Stimulated activated memory B cell treated with anti-CD40 and anti-IgM and Interleukin-4, amounts not matched to agents 10 μg/mL and 1 μg/mL and 100 μg/mL, for 72 hours (primary cell): ENCODE measurements at regions not wholly inside any gene's neighbourhood (a gene's known extent, or its start where the extent isn't known, plus 50 kb on each side); places are given as distances from the start of the nearest gene placed in this dataset.

Source experiments
- ATAC-seq: fragments of 150-1000 bp; cut with Tn5 transposase; 2 replicates; pipeline ENCODE4 v1.10.0; 2021
- H3K27ac Mint-ChIP-seq: one replicate; pipeline ENCODE4 v1.8.0; 2022; ENCODE audit warnings: mild to moderate bottlenecking, mixed read lengths
- H3K27me3 Mint-ChIP-seq: one replicate; pipeline ENCODE4 v1.8.0; 2022; ENCODE audit warnings: mixed read lengths
- H3K36me3 Mint-ChIP-seq: one replicate; pipeline ENCODE4 v1.8.0; 2022; ENCODE audit warnings: mixed read lengths
- H3K4me1 Mint-ChIP-seq: one replicate; pipeline ENCODE4 v1.8.0; 2022; ENCODE audit warnings: mixed read lengths
- H3K4me3 Mint-ChIP-seq: one replicate; pipeline ENCODE4 v1.8.0; 2022; ENCODE audit warnings: mild to moderate bottlenecking, moderate library complexity, mixed read lengths
- H3K9me3 Mint-ChIP-seq: one replicate; pipeline ENCODE4 v1.8.0; 2022; ENCODE audit warnings: mixed read lengths

DNA sequence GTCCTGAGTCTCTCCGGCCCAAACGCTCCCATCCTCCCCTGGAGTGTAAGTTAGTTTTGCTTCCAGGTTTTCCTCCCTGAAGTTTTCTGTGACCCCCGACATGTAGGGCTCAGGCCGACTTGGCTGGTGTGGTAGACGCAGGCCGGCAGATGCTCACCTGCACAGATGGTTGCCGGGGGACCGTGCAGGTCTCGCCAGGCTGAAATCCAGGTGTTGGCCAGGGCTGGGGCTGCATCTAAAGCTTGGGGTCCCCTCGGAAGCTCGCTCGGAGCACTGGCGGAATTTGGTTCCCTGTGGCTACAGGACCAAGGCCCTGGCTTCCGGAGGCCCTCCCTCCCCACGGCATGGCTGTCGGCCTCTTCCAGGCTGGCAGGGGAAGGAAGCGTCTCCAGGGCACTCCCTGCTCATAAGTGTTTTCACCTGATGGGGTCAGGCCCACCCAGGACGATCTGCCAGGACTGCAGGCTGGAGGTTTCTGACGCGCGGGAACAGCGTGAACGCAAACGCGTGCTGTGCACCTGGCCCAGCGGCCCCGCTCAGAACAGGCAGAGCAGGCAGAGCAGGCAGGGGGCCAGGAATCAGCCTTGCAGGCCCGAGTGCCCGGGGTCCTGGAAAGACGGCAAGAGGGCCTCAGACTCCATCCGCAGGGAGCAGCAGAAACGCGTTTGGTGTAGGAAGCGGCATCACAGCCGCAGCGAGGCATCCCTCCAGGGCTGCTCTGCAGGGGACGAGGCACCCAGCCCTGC, 258.2 kb downstream of the BRD1 start:
- peaks cover 25% of the 10 kb centered on the region for H3K36me3 Mint-ChIP-seq
- no peak for ATAC-seq

GRCh38 chr22:49568751-49569285, 258.9 kb downstream of the BRD1 start:
- H3K27me3 Mint-ChIP-seq: no peaks in the 10 kb centered on the region
- H3K9me3 Mint-ChIP-seq: peaks cover 4% of the 10 kb centered on the region
- ATAC-seq: no peak
- H3K27ac Mint-ChIP-seq: no peak overlapping the region
- peaks cover 7% of the 10 kb centered on the region for H3K4me1 Mint-ChIP-seq
- H3K4me3 Mint-ChIP-seq: no peak overlapping the region
- peaks cover 20% of the 10 kb centered on the region for H3K36me3 Mint-ChIP-seq

More for the DNA sequence above, 258.2 kb downstream of the BRD1 start:
- H3K4me1 Mint-ChIP-seq: peaks cover 7% of the 10 kb centered on the region
- H3K27ac Mint-ChIP-seq: no peak overlapping the region
- H3K4me3 Mint-ChIP-seq: no peak overlapping the region
- no peaks in the 10 kb centered on the region for H3K27me3 Mint-ChIP-seq
- peaks cover 4% of the 10 kb centered on the region for H3K9me3 Mint-ChIP-seq

DNA sequence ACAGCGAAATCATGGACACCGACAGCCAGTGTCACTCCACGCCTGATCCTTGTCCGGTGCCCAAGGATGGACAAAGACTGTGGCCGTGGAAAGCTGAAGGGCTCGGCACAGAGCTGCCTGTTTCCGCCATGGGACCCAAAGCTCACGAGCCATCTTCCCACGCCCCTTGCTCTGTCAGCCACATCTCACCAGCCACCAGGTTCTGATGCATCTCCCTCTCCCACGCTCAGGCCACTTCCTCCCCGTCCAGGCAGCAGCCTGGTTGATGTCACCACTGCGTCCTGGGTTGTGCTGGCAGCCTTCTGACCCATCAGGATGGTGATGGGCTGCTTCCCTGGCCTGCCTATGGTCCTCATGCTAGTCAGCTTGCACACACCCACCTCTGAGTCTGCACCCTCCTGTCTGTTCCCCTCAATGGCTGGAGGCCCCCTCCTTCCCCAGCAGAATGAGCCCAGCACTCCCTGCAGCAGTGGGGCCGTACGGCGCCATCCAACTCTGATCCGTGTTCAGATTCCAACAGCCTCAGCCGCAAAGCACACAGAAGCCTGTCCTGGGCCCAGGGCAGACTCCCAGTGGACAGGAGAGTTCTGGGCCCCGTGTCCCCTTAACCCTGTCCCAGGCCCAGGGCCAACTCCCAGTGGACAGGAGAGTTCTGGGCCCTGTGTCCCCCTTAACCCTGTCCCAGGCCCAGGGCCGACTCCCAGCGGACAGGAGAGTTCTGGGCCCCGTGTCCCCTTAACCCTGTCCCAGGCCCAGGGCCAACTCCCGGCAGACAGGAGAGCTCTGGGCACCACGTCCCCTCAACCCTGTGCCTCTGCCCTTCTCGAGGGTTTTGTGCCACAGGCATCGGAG, 259.5 kb downstream of the BRD1 start:
- H3K36me3 Mint-ChIP-seq: peaks cover 16% of the 10 kb centered on the region
- H3K27ac Mint-ChIP-seq: no peak overlapping the region
- peaks cover 4% of the 10 kb centered on the region for H3K9me3 Mint-ChIP-seq
- peaks cover 4% of the 10 kb centered on the region for H3K4me1 Mint-ChIP-seq
- no peaks in the 10 kb centered on the region for H3K27me3 Mint-ChIP-seq
- no peak for ATAC-seq
- H3K4me3 Mint-ChIP-seq: no peak overlapping the region

- no peak overlapping the region for H3K27ac Mint-ChIP-seq
- no peaks in the 10 kb centered on the region for H3K4me1 Mint-ChIP-seq
- no peak for ATAC-seq
- peaks cover 7% of the 10 kb centered on the region for H3K36me3 Mint-ChIP-seq
- no peaks in the 10 kb centered on the region for H3K9me3 Mint-ChIP-seq
- no peak overlapping the region for H3K4me3 Mint-ChIP-seq
- H3K27me3 Mint-ChIP-seq: no peaks in the 10 kb centered on the region
These were observed 261.0 kb downstream of the BRD1 start for GRCh38 chr22:49566693-49567092.

DNA sequence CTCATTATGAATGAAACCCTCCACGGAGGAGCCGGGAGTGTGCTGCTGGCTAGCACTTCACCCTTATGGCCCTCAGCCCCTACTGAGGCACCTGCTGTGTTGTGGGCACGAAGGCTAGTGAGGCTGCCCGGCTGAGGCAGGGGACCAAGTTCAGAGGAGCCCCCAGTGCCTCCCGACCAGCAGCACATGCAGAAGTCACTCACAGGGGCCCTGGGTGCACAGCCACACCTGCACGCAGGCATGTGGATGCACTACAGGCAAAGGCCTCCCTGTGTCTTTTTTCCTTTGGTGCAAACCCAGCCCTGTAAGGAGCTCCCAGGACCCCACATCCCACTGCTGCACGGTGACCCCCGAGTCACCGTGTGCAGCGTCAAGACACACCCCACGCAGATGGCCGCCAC, 261.5 kb downstream of the BRD1 start:
- H3K27ac Mint-ChIP-seq: no peak overlapping the region
- H3K36me3 Mint-ChIP-seq: peaks cover 12% of the 10 kb centered on the region
- H3K4me3 Mint-ChIP-seq: no peak overlapping the region
- ATAC-seq: no peak
- no peaks in the 10 kb centered on the region for H3K27me3 Mint-ChIP-seq
- no peaks in the 10 kb centered on the region for H3K9me3 Mint-ChIP-seq
- H3K4me1 Mint-ChIP-seq: no peaks in the 10 kb centered on the region

GRCh38 chr22:49565516-49565855, 262.2 kb downstream of the BRD1 start:
- ATAC-seq: no peak
- Mint-ChIP-seq H3K9me3 (no peaks in the 10 kb centered on the region), H3K4me1 (no peaks in the 10 kb centered on the region), H3K4me3 (no peak overlapping the region), H3K27ac (no peak overlapping the region), H3K27me3 (no peaks in the 10 kb centered on the region), H3K36me3 (peaks cover 15% of the 10 kb centered on the region)

DNA sequence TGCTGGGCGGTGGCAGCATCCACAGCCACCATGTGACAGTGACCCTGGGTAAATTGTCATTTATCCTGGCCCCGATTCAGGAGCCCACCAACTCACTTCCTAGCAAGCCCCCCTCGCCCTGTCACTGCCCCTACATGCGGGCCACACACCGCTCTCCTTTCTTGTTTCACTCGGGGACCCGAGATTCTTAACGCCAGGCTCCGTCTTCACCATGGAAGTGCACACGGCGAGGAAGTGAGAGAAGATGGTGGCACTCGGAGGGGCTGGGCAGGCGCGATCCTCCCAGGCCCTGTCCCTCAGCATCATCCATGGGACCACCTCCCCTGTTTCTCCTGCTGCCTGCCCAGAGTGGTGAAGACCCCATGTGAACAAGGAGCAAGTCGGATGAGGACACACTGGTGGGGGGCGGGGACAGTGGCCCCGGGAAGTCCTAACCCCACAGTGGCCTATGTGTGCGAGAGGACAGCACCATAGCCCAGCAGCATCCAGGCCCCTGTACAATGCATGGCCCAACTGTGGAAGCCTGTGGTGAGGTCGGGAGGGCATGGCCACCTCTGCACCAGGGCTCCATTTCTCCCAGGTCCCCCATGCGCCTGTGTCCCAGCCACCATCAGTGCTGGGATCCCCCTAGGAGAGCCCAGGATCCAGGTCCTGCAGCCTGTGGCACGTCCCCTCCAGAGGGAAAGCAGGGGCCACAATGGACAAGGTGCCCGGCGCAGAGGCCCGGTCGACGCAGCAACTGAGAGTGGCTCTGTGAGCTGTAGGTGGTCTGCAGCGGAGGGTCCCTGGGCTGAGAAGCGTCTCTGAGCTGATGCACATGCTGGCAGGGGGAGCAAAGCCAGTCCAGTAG, 262.8 kb downstream of the BRD1 start:
- Mint-ChIP-seq H3K4me1 (no peaks in the 10 kb centered on the region), H3K9me3 (no peaks in the 10 kb centered on the region), H3K4me3 (no peak overlapping the region), H3K27ac (no peak overlapping the region), H3K27me3 (no peaks in the 10 kb centered on the region), H3K36me3 (peaks cover 15% of the 10 kb centered on the region)
- ATAC-seq: no peak

DNA sequence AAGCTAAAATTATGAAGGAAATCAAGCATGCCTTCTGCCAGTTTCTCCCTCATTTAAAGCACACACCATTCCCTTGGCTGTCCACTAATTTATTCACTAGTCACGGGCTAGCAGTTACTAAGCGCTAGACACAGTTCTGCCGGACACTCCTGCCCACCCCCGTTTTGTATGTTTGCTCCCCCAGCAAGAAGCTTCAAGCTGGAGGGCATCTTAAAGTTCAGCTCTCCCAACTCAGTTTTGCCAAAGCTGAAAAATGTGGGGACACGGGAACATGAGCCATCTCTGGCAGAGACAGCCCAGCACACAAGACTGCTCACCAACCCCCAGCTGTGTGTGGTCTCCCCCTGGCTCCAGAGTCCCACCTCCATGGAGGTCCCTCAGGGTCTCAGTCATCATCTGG, 263.6 kb downstream of the BRD1 start:
- Mint-ChIP-seq H3K27me3 (no peaks in the 10 kb centered on the region), H3K4me3 (no peak overlapping the region), H3K4me1 (no peaks in the 10 kb centered on the region), H3K27ac (no peak overlapping the region), H3K9me3 (no peaks in the 10 kb centered on the region), H3K36me3 (peaks cover 9% of the 10 kb centered on the region)
- ATAC-seq: no peak

GRCh38 chr22:49562685-49563249, 264.9 kb downstream of the BRD1 start:
- Mint-ChIP-seq H3K4me1 (no peaks in the 10 kb centered on the region), H3K4me3 (no peak overlapping the region), H3K9me3 (peaks cover 4% of the 10 kb centered on the region), H3K36me3 (peaks cover 15% of the 10 kb centered on the region), H3K27me3 (no peaks in the 10 kb centered on the region), H3K27ac (no peak overlapping the region)
- ATAC-seq: no peak

- Mint-ChIP-seq H3K4me3 (no peak overlapping the region), H3K4me1 (no peaks in the 10 kb centered on the region), H3K9me3 (peaks cover 7% of the 10 kb centered on the region), H3K27me3 (no peaks in the 10 kb centered on the region), H3K27ac (no peak overlapping the region), H3K36me3 (peaks cover 21% of the 10 kb centered on the region)
- no peak for ATAC-seq
These were observed 265.7 kb downstream of the BRD1 start for GRCh38 chr22:49561976-49562375.

DNA sequence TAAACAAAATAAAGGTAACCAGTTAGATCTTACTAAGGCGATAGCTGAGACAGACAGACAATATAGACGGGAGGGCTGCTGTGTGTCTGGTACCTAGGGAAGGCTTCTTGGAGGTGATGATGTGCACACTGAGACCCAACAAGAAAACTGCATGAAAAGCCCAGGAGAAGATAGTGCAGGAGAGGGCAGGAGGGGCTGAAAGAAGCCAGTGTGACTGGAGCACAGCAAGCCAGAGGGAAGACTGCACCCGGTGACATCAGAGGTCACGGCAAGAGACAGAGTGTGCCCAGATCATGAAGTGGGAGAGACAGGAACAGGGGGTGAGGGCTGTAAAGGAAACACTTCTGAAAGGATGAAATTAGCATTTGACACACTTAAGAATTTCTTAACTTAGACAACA, 266.3 kb downstream of the BRD1 start:
- Mint-ChIP-seq H3K4me1 (no peaks in the 10 kb centered on the region), H3K27ac (no peak overlapping the region), H3K4me3 (no peak overlapping the region), H3K36me3 (peaks cover 27% of the 10 kb centered on the region), H3K9me3 (peaks cover 7% of the 10 kb centered on the region), H3K27me3 (no peaks in the 10 kb centered on the region)
- no peak for ATAC-seq

- Mint-ChIP-seq H3K4me3 (no peak overlapping the region), H3K27me3 (no peaks in the 10 kb centered on the region), H3K4me1 (no peaks in the 10 kb centered on the region), H3K36me3 (peaks cover 32% of the 10 kb centered on the region), H3K27ac (no peak overlapping the region), H3K9me3 (peaks cover 7% of the 10 kb centered on the region)
- ATAC-seq: no peak
These were observed 272.1 kb downstream of the BRD1 start for GRCh38 chr22:49555526-49555925.

GRCh38 chr22:49554741-49555140, 272.9 kb downstream of the BRD1 start:
- peaks cover 7% of the 10 kb centered on the region for H3K9me3 Mint-ChIP-seq
- H3K36me3 Mint-ChIP-seq: peaks cover 36% of the 10 kb centered on the region
- no peak overlapping the region for H3K4me3 Mint-ChIP-seq
- H3K27me3 Mint-ChIP-seq: no peaks in the 10 kb centered on the region
- H3K27ac Mint-ChIP-seq: no peak overlapping the region
- no peaks in the 10 kb centered on the region for H3K4me1 Mint-ChIP-seq
- ATAC-seq: no peak

DNA sequence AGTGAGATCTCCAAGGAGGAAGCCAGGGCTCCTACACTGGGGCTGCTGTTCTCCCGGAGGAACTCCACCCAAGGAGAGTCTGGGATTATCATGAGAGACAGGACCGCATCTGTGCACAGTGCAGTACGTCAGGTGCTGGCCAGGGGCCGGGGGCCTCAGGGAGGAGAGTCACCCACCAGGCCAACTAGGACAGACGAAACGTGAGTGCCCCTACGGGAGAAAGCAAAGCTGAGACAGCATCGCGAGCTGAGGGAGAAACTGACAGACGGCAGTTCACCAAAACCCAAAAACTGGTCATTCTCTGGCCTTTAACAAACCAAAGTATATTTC, 273.4 kb downstream of the BRD1 start:
- Mint-ChIP-seq H3K4me1 (no peaks in the 10 kb centered on the region), H3K36me3 (peaks cover 36% of the 10 kb centered on the region), H3K27me3 (no peaks in the 10 kb centered on the region), H3K27ac (no peak overlapping the region), H3K9me3 (peaks cover 7% of the 10 kb centered on the region), H3K4me3 (no peak overlapping the region)
- ATAC-seq: no peak
